ENCODE measurements at regions not wholly inside any gene's neighbourhood (a gene's known extent, or its start where the extent isn't known, plus 50 kb on each side); places are given as distances from the start of the nearest gene placed in this dataset.

GRCh38 chr11:91625495-91625894 is 599.1 kb upstream of the FAT3 start (continued):
- TF ChIP-seq FOXJ3 (CRISPR knock-in tag; IDR thresholded peaks at IDR 0.05): no peak
- no peak for TF ChIP-seq CHD2 (IDR thresholded peaks at IDR 0.05; ENCODE audit: low read length, partially characterized antibody)
- TF ChIP-seq MAX (IDR thresholded peaks at IDR 0.05; ENCODE audit: low read depth): no peak
- no peak for TF ChIP-seq ZBTB33 (IDR thresholded peaks at IDR 0.05; ENCODE audit: borderline replicate concordance, low read depth)
- no peak for TF ChIP-seq TAF1 (IDR thresholded peaks at IDR 0.05; ENCODE audit: borderline replicate concordance, low read depth, low read length)
- no peak for TF ChIP-seq JUND (IDR thresholded peaks at IDR 0.05)
- TF ChIP-seq NRF1 (IDR thresholded peaks at IDR 0.05; ENCODE audit: low read depth, low read length): no peak
- no peak for TF ChIP-seq GABPA (IDR thresholded peaks at IDR 0.05; ENCODE audit: low read depth)
- no peak for TF ChIP-seq YY1 (IDR thresholded peaks at IDR 0.05; ENCODE audit: low read depth)
- no peak for TF ChIP-seq FOXM1 (IDR thresholded peaks at IDR 0.05; ENCODE audit: low read depth)
- TF ChIP-seq RAD21 (IDR thresholded peaks at IDR 0.05; ENCODE audit: low read length): no peak

- Histone ChIP-seq H3K4me1 (ENCODE audit: control insufficient read depth in 1 of 2, insufficient read depth in 2 of 2, low read depth in 1 of 2, low read length in 1 of 2) (no peaks in the 10 kb centered on the region), H3K79me2 (ENCODE audit: insufficient read depth) (no peaks in the 10 kb centered on the region), H3K9me3 (no peaks in the 10 kb centered on the region), H3K27me3 (ENCODE audit: insufficient read depth) (no peaks in the 10 kb centered on the region), H3K36me3 (replicated peaks in 1 of 2; ENCODE audit: control insufficient read depth in 1 of 2, insufficient read depth in 2 of 2, low read length in 1 of 2) (no peaks in the 10 kb centered on the region), H3K9ac (no peak overlapping the region), H2AFZ (ENCODE audit: low read depth) (no peak overlapping the region), H4K20me1 (ENCODE audit: insufficient read depth) (no peaks in the 10 kb centered on the region), H3K4me2 (no peak overlapping the region), H3K27ac (ENCODE audit: low read depth in 2 of 2, low read length in 1 of 2) (no peak overlapping the region), H3F3A (replicated peaks; ENCODE audit: insufficient read depth) (no peaks in the 10 kb centered on the region), H3K9me2 (no peaks in the 10 kb centered on the region), H3K4me3 (ENCODE audit: low read depth in 2 of 2, low read length in 1 of 2) (no peak overlapping the region)
- ChIA-PET CTCF (interaction anchor here (1.5 kb wide), 1 partner anchor 10 kb away, joined by 3 read pairs; no protein-coding TSS in a partner anchor), POLR2A (no interaction called here)
- DNase-seq: no peak
- 68% methylated on average over 5 of the region's 5 CpGs for WGBS (ENCODE audit: low lambda C conversion rate)
- no peak for TF ChIP-seq RXRA (IDR thresholded peaks at IDR 0.05; ENCODE audit: borderline replicate concordance, low read depth)
- no peak for TF ChIP-seq RFX5 (IDR thresholded peaks at IDR 0.05; ENCODE audit: low read length)
- TF ChIP-seq TAF1 (IDR thresholded peaks at IDR 0.05; ENCODE audit: borderline replicate concordance, low read depth, low read length): no peak
- no peak for TF ChIP-seq CTCF (IDR thresholded peaks at IDR 0.05)
- TF ChIP-seq EP300 (IDR thresholded peaks at IDR 0.05; ENCODE audit: borderline replicate concordance in 1 of 2, low read depth in 1 of 2, low read length in 1 of 2): no peak
- TF ChIP-seq NRF1 (IDR thresholded peaks at IDR 0.05; ENCODE audit: low read depth, low read length): no peak
- no peak for TF ChIP-seq RAD21 (IDR thresholded peaks at IDR 0.05; ENCODE audit: low read length)
- TF ChIP-seq YY1 (IDR thresholded peaks at IDR 0.05; ENCODE audit: low read depth): no peak
- TF ChIP-seq PBX3 (IDR thresholded peaks at IDR 0.05): no peak
- no peak for TF ChIP-seq USF2 (IDR thresholded peaks at IDR 0.05; ENCODE audit: borderline replicate concordance, low read depth, low read length)
- no peak for TF ChIP-seq GATA2 (CRISPR knock-in tag; IDR thresholded peaks at IDR 0.05)
- TF ChIP-seq EZH2phosphoT487 (IDR thresholded peaks at IDR 0.05; ENCODE audit: borderline replicate concordance, low read depth): no peak
- no peak for TF ChIP-seq MXI1 (IDR thresholded peaks at IDR 0.05; ENCODE audit: low read depth, low read length)
- TF ChIP-seq FOXM1 (IDR thresholded peaks at IDR 0.05; ENCODE audit: low read depth): no peak
- TF ChIP-seq FOXJ3 (CRISPR knock-in tag; IDR thresholded peaks at IDR 0.05): no peak
- no peak for TF ChIP-seq CHD2 (IDR thresholded peaks at IDR 0.05; ENCODE audit: low read length, partially characterized antibody)
- TF ChIP-seq NFIC (IDR thresholded peaks at IDR 0.05; ENCODE audit: borderline replicate concordance): no peak
Measured at GRCh38 chr11:91624021-91624420, 600.6 kb upstream of the FAT3 start.

Data from SK-N-SH (cell line).